ENCODE measurements at regions not wholly inside any gene's neighbourhood (a gene's known extent, or its start where the extent isn't known, plus 50 kb on each side); places are given as distances from the start of the nearest gene placed in this dataset.

- TF ChIP-seq CTCF (IDR thresholded peaks at IDR 0.05) (no peak), POLR2A (IDR thresholded peaks at IDR 0.05) (no peak)
Observed at GRCh38 chr4:132065940-132066495, 1083.1 kb upstream of the PCDH10 start.

All from right lobe of liver (tissue), 4 donors.